OCI-LY7 (cell line): ENCODE measurements at regions not wholly inside any gene's neighbourhood (a gene's known extent, or its start where the extent isn't known, plus 50 kb on each side); places are given as distances from the start of the nearest gene placed in this dataset.

Experiments used
- CTCF ChIP-seq: fragments of 200-600 bp; sonication (generic); conservative IDR thresholded peaks from 2 replicates; pipeline ENCODE4 v1.5.1; 2014; ENCODE audit warnings: mild to moderate bottlenecking, antibody characterized with exemption, low read length, moderate library complexity, mixed read lengths
- EZH2phosphoT487 ChIP-seq: fragments of 200-600 bp; sonication (generic); IDR thresholded peaks from 2 replicates; pipeline ENCODE4 v1.6.1; 2018; ENCODE audit warnings: low read depth, borderline replicate concordance, mild to moderate bottlenecking, mixed run types, antibody characterized with exemption, low read length, moderate library complexity, mixed read lengths

GRCh38 chr11:129266536-129266935, 74.4 kb upstream of the ARHGAP32 start:
- TF ChIP-seq CTCF, result no peak
- TF ChIP-seq EZH2phosphoT487, result no peak
